NCI-H345 (cell line): ENCODE measurements at regions not wholly inside any gene's neighbourhood (a gene's known extent, or its start where the extent isn't known, plus 50 kb on each side); places are given as distances from the start of the nearest gene placed in this dataset.

ENCODE experiments used
- DNase-seq: peaks from one replicate; lab custom pipeline; 2025; lab: John Stamatoyannopoulos, UW

- DNase-seq = peak; percentile 60
Measured at GRCh38 chr15:98421419-98422129, 226.8 kb upstream of the IGF1R start.

- DNase-seq = no peak
Measured at GRCh38 chr15:98422130-98422478, 226.2 kb upstream of the IGF1R start.

DNA sequence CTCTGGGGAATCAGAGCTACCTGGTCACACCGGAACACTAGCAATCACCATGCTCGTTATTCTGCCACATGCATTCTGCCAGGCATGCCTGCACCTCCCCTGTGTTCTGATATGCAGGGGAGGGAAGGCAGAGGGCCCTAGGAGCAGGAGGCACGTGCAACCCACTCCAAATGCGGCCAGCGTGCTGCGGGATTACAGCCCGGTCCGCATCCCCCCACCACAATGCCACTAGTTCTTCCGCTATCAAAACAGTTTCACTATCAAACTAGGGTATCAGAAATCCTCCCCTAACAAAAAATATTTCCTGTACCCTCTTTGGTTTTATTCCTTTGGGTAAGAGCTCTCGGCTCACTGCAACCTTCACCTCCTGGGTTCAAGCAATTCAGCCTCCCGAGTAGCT lies 223.2 kb upstream of the IGF1R start:
- no peak for DNase-seq

DNA sequence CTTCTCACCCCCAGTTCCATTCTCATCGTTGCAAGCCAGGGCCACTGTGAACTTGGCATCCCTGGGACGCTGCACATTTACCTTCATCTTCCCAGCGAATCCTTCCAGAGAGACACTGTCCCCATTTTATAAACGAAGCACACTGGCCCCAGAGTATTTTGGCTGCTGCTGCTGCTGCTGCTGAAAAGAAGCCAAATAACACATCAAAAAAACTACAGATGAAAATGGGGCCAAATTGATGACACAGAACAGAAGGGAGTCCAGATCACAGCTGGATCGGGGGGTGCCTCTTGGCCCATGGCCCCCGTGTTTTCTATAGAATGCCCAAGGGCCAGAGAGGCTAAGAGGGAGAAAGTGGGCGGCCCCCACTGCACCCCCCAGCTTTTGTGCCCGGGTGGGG lies 221.0 kb upstream of the IGF1R start:
- DNase-seq = no peak

DNA sequence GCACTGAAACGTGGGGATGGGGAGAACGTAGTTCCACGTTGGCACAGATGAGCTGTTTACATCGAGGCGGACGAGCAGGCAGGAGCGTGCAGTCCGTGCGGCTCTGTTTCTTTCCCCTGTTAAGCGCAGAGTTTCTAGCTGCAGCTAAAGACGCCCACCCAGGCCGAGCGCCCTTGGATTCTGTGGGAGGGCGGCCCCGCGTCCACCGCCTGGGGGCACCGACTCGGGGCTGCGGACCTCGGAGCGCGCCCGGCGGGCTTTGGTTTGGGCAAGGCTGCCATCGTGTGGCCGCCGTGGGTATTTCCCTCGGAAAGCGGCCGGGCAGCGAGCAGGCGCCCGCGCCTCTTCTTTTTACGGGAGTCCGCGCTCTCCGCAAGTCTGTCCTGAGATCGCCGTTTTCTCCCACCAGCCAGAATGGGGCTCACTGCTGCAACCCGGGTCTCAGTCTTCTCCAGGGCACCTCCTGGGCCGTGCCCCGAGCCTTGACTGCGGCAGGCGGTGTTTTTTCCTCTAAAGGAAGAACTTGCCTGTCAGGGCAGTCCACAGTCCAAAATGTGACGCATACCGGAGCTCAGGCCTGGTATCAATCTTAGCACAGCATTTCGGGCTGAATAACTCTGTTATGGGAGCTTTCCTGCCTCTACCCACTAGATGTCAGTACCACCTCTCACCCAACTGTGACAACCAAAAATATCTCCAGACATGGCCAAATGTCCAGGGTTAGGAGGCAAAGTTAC lies 219.9 kb upstream of the IGF1R start:
- peak; percentile 40 for DNase-seq

DNA sequence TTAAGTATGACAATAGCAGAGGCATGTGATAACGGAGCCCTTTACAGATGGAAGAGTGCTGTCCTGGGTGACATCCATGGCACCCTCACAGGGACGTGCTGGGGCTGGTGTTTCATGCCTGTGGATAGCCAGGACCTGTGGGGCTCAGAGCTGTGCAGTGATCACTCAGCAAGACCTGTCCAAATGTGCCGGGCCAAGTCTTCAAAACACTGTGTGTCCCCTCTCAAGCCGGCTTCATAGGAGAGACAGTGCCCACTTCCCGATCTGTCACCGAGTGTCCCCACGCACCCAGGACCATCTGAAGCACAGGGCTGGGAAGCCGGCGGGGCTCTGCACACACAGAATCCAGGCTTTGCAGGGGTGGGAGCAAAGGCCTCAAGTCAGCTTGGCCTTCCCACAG lies 217.2 kb upstream of the IGF1R start:
- DNase-seq = no peak

- DNase-seq = no peak
Measured at GRCh38 chr15:98433346-98433745, 215.0 kb upstream of the IGF1R start.

DNA sequence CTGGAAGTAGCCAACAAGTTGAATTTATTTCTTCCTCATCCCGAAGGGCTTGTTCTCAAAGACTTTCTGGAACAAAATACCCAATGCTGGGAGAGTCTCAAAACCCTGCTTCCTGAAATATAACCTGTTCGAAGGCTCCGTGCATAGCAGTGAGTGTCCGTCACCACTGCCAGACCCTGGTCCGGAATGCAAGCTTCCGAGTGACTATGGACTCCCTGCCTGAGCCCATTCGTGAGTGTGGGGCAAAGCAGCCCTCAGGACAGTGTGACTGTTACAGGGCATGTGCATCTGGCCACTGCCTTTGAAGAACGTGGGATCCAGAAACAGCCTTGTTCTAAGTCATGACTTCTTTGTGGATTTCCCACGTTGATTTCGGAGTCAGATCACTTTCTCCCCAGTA lies 214.5 kb upstream of the IGF1R start:
- no peak for DNase-seq

DNA sequence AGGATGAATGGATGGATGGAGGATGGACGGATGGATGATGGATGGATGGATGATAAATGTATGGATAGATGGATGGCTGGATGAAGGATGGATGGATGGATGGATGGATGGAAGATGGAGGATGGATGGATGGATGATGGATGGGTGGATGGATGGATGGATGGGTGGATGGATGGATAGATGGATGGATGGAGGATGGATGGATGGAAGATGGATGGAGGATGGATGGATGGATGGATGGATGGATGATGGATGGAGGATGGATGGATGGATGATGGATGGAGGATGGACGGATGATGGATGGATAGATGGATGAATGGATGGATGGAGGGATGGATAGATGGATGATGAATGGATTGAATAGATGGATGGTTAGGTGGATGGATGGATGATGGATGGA lies 210.6 kb upstream of the IGF1R start:
- DNase-seq = no peak

GRCh38 chr15:98438326-98438725 lies 210.0 kb upstream of the IGF1R start:
- DNase-seq = no peak

GRCh38 chr15:98438907-98439306 lies 209.4 kb upstream of the IGF1R start:
- DNase-seq = no peak

DNA sequence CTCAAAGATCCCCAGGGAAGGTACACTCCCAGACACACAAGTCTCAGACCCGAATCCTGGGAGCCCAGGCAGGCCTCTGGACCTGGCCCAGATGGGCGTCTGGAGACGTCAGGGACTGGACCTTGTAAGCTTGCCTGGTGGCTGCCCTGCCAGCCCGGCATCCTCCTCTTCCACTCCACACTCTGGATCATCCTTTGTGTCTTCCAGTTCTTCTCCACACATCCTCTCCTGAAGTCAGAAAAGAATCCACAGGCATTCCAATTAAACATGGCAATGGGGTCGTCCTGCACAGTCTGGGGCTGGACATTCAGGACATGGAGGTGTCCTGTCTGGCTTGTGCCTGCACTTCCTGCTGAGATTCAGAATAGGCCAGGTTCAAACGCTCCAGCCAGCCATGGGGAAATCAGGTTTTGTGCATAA lies 208.8 kb upstream of the IGF1R start:
- no peak for DNase-seq

DNA sequence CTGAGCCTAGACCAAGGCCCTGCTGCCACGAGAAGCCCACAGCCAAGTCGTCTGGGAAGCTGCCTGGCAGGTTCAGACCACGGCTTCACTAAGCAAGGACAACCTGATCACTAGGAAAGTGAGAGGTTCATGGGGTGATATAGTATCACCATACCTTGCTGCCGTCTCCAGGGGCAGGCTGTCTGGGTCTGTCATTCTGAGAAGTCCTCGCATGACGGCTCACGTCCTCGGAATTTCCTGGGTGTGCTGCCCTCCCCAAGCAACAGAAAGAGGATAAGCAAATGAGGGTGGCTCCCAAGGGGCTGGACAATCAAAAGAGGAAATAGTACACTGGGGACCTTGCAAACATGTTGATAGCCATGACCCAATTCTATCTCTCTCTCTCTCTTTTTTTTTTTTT lies 207.4 kb upstream of the IGF1R start:
- no peak for DNase-seq

DNA sequence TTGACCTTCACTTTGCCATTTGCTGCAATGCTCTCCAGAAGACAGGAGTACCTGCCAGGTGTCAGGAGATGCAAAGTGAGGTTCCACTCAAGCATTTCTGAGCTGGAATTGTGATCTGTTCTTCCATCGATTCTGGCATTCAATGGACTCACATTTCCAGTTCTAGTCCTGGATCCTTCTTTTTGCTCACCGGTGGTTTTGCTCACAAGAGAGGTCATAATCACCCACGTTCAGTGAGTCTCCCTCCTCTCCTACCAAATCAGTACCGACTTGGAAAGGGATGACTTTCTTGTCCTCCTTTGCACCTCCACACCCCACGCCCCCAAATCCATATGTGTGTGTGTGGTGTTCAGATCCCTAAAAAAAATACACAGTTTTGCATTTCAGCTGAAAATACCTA lies 206.7 kb upstream of the IGF1R start:
- DNase-seq = no peak

DNA sequence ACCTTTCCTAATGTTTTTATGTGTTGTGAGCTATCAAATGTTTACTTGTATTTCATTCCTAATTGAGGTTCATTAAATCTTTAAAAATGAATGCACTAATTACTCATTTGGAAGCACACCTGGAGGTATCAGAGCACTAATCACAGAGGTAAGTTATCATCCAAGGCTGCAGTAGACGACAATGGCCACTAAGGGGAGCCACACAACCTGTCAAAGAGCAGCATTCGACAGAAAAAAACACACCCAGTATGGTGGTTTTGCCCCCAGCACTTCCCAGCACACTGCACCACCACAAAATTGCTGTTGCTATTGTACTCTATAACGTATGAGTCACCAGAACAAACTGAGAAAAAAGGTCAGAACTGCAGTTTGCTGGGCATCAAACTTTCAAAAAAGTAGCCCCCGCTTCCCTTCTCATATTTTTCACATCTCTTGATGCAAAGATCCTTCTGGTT lies 205.9 kb upstream of the IGF1R start:
- peak; percentile 44 for DNase-seq

- no peak for DNase-seq
Measured at GRCh38 chr15:98442901-98443300, 205.4 kb upstream of the IGF1R start.

GRCh38 chr15:98443526-98443925 lies 204.8 kb upstream of the IGF1R start:
- DNase-seq = no peak

DNA sequence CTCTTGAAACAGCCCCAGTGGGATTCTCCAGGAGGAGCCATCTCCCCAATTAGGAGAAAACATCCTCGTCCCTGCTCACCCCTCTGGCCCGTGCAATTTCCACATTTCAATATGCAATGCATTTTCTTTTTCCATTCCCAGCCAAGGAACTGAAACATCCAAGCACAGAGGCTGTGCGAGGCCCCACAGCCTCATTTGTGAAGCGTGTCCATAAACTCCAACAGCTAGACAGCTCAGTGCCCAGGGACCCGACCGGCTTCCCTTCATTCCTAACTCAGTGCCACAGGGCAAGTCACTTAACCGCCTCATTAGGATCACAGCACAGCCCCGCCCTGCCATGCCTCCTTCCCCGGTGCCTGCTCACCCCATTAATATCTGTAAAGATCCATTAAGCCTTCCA lies 204.2 kb upstream of the IGF1R start:
- DNase-seq = no peak

- no peak for DNase-seq
Measured at GRCh38 chr15:98445315-98445714, 203.0 kb upstream of the IGF1R start.

GRCh38 chr15:98446083-98446482 lies 202.3 kb upstream of the IGF1R start:
- no peak for DNase-seq

GRCh38 chr15:98447069-98447468 lies 201.3 kb upstream of the IGF1R start:
- no peak for DNase-seq

GRCh38 chr15:98451236-98451635 lies 197.1 kb upstream of the IGF1R start:
- DNase-seq = no peak

DNA sequence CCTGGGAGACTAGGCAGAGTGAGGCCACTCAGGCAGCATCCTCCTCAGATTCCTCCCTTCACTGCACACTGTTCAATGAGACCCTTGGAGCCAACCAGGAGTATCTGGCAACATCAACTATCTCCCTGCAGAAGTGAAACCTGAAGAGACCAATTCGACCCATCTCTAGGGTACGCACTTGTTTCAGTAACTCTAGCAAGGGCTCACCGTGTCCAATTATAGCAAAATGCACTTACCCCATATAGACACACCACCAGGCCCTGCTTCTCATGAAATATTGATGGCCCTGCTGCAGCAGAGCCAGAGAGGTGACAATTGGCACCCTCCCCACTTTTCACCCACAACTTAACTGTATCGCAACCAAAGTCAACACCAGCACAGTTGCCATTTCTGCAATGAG lies 196.1 kb upstream of the IGF1R start:
- DNase-seq = no peak

DNA sequence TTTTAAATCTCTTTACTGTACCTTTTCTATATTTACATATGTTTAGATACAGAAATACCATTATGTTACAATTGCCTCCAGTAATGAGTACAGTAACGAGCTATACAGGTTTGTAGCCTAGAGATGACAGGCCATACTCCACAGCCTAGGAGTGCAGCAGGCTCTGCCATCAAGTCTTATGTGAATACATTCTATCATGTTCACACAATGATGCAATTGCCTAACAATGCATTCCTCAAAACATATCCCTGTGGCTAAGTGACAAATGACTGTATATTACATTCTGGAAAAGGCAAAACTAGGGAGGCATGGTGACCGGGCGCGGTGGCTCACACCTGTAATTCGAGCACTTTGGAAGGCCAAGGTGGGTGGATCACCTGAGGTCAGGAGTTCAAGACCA lies 192.4 kb upstream of the IGF1R start:
- DNase-seq = no peak
